ENCODE measurements at regions not wholly inside any gene's neighbourhood (a gene's known extent, or its start where the extent isn't known, plus 50 kb on each side); places are given as distances from the start of the nearest gene placed in this dataset.

- POLR2A ChIA-PET: no interaction called here
- Histone ChIP-seq H3K27me3 (ENCODE audit: control insufficient read depth, insufficient read depth, low read length) (no peaks in the 10 kb centered on the region), H3K9me3 (ENCODE audit: control insufficient read depth, insufficient read depth, low read length) (no peaks in the 10 kb centered on the region), H3K4me3 (ENCODE audit: low read depth, low read length) (no peak overlapping the region), H3K27ac (ENCODE audit: low read depth, low read length) (no peak overlapping the region)
- CTCF ChIA-PET: no interaction called here
- no peak for DNase-seq (ENCODE audit: low read depth, low spot score)
- no peak for TF ChIP-seq CTCF (IDR thresholded peaks at IDR 0.05; ENCODE audit: low read depth, low read length)
Observed at GRCh38 chr13:37484056-37484455, 114.5 kb downstream of the POSTN start.

- no peak for TF ChIP-seq CTCF (IDR thresholded peaks at IDR 0.05; ENCODE audit: low read depth, low read length)
- Histone ChIP-seq H3K27ac (ENCODE audit: low read depth, low read length) (no peak overlapping the region), H3K27me3 (ENCODE audit: control insufficient read depth, insufficient read depth, low read length) (no peaks in the 10 kb centered on the region), H3K4me3 (ENCODE audit: low read depth, low read length) (no peak overlapping the region), H3K9me3 (ENCODE audit: control insufficient read depth, insufficient read depth, low read length) (no peaks in the 10 kb centered on the region)
- POLR2A ChIA-PET: no interaction called here
- no peak for DNase-seq (ENCODE audit: low read depth, low spot score)
- CTCF ChIA-PET: no interaction called here
Observed at GRCh38 chr13:37482331-37482730, 116.2 kb downstream of the POSTN start.

- no peak overlapping the region for H3K27ac ChIP-seq (ENCODE audit: low read depth, low read length)
Observed at GRCh38 chr13:37481885-37482227, 116.7 kb downstream of the POSTN start.

GRCh38 chr13:37481011-37481884, 117.3 kb downstream of the POSTN start:
- no peaks in the 10 kb centered on the region for H3K9me3 ChIP-seq (ENCODE audit: control insufficient read depth, insufficient read depth, low read length)
- DNase-seq (ENCODE audit: low read depth, low spot score): no peak
- TF ChIP-seq CTCF (IDR thresholded peaks at IDR 0.05; ENCODE audit: low read depth, low read length): no peak
- CTCF ChIA-PET: interaction anchor here (0.6 kb wide), 1 partner anchor 122 kb away, joined by 3 read pairs; no protein-coding TSS in a partner anchor
- no peaks in the 10 kb centered on the region for H3K27me3 ChIP-seq (ENCODE audit: control insufficient read depth, insufficient read depth, low read length)
- H3K4me3 ChIP-seq (ENCODE audit: low read depth, low read length): no peak overlapping the region
- POLR2A ChIA-PET: interaction anchor here (0.7 kb wide), 1 partner anchor 135 kb away, joined by 9 read pairs; no protein-coding TSS in a partner anchor
- no peak overlapping the region for H3K27ac ChIP-seq (ENCODE audit: low read depth, low read length)

More at GRCh38 chr13:37481885-37482227, 116.7 kb downstream of the POSTN start:
- CTCF ChIA-PET: no interaction called here
- no peak overlapping the region for H3K4me3 ChIP-seq (ENCODE audit: low read depth, low read length)
- no peaks in the 10 kb centered on the region for H3K27me3 ChIP-seq (ENCODE audit: control insufficient read depth, insufficient read depth, low read length)
- TF ChIP-seq CTCF (IDR thresholded peaks at IDR 0.05; ENCODE audit: low read depth, low read length): no peak
- H3K9me3 ChIP-seq (ENCODE audit: control insufficient read depth, insufficient read depth, low read length): no peaks in the 10 kb centered on the region
- POLR2A ChIA-PET: no interaction called here
- no peak for DNase-seq (ENCODE audit: low read depth, low spot score)

- Histone ChIP-seq H3K4me3 (ENCODE audit: low read depth, low read length) (no peak overlapping the region), H3K27me3 (ENCODE audit: control insufficient read depth, insufficient read depth, low read length) (no peaks in the 10 kb centered on the region), H3K27ac (ENCODE audit: low read depth, low read length) (no peak overlapping the region), H3K9me3 (ENCODE audit: control insufficient read depth, insufficient read depth, low read length) (no peaks in the 10 kb centered on the region)
- ChIA-PET CTCF (no interaction called here), POLR2A (interaction anchor here (1.0 kb wide), 1 partner anchor 33 kb away, joined by 6 read pairs; no protein-coding TSS in a partner anchor)
- TF ChIP-seq CTCF (IDR thresholded peaks at IDR 0.05; ENCODE audit: low read depth, low read length): no peak
- DNase-seq (ENCODE audit: low read depth, low spot score): no peak
Observed at GRCh38 chr13:37479916-37480315, 118.7 kb downstream of the POSTN start.
